ENCODE measurements at regions not wholly inside any gene's neighbourhood (a gene's known extent, or its start where the extent isn't known, plus 50 kb on each side); places are given as distances from the start of the nearest gene placed in this dataset.

GRCh38 chr20:34163307-34163706 lies 51.3 kb upstream of the EIF2S2 start:
- DNase-seq (ENCODE audit: low read depth) = no peak

GRCh38 chr20:34164381-34164984 lies 52.4 kb upstream of the EIF2S2 start:
- DNase-seq (ENCODE audit: low read depth) = no peak

GRCh38 chr20:34165018-34165619 lies 53.1 kb upstream of the EIF2S2 start:
- DNase-seq (ENCODE audit: low read depth) = no peak

GRCh38 chr20:34171640-34172039 lies 59.6 kb upstream of the EIF2S2 start:
- no peak for DNase-seq (ENCODE audit: low read depth)

GRCh38 chr20:34172926-34173325 lies 60.9 kb upstream of the EIF2S2 start:
- DNase-seq (ENCODE audit: low read depth) = no peak

GRCh38 chr20:34175079-34175478 lies 63.0 kb upstream of the EIF2S2 start:
- no peak for DNase-seq (ENCODE audit: low read depth)

- DNase-seq (ENCODE audit: low read depth) = no peak
Measured at GRCh38 chr20:34175879-34176278, 63.8 kb upstream of the EIF2S2 start.

- DNase-seq (ENCODE audit: low read depth) = no peak
Measured at GRCh38 chr20:34177052-34177451, 64.2 kb upstream of the ASIP start.

- no peak for DNase-seq (ENCODE audit: low read depth)
Measured at GRCh38 chr20:34179637-34180360, 61.4 kb upstream of the ASIP start.

GRCh38 chr20:34180460-34181120 lies 60.6 kb upstream of the ASIP start:
- no peak for DNase-seq (ENCODE audit: low read depth)

GRCh38 chr20:34181484-34181883 lies 59.7 kb upstream of the ASIP start:
- DNase-seq (ENCODE audit: low read depth) = no peak

- no peak for DNase-seq (ENCODE audit: low read depth)
Measured at GRCh38 chr20:34185766-34186620, 55.2 kb upstream of the ASIP start.

GRCh38 chr20:34189572-34190163 lies 51.6 kb upstream of the ASIP start:
- DNase-seq (ENCODE audit: low read depth) = no peak

GRCh38 chr20:34190262-34190661 lies 51.0 kb upstream of the ASIP start:
- no peak for DNase-seq (ENCODE audit: low read depth)

GRCh38 chr20:34190679-34191090 lies 50.5 kb upstream of the ASIP start:
- DNase-seq (ENCODE audit: low read depth) = peak; percentile 78

Data from HT1080 (cell line).